Brain microvascular endothelial cell (primary cell): ENCODE measurements at regions not wholly inside any gene's neighbourhood (a gene's known extent, or its start where the extent isn't known, plus 50 kb on each side); places are given as distances from the start of the nearest gene placed in this dataset.
A peak's percentile ranks its signal among the peaks of the same experiment; 100 is the strongest.

Source experiments
- DNase-seq: peaks from one replicate; pipeline ENCODE4 v3.0.0-alpha.2; 2020
- H3K27ac ChIP-seq: fragments of 250-450 bp; sonication (Bioruptor Pico); 2 replicates; pipeline ENCODE4 v1.5.1; 2020; ENCODE audit warnings: mild to moderate bottlenecking, moderate library complexity
- H3K27me3 ChIP-seq: fragments of 250-450 bp; sonication (Bioruptor Pico); replicated peaks from 2 replicates; pipeline ENCODE4 v1.5.1; 2020; ENCODE audit warnings: mild to moderate bottlenecking
- H3K36me3 ChIP-seq: fragments of 250-450 bp; sonication (Bioruptor Pico); replicated peaks from 2 replicates; pipeline ENCODE4 v1.5.1; 2020; ENCODE audit warnings: mild to moderate bottlenecking
- H3K4me3 ChIP-seq: 2 replicates; pipeline ENCODE4 v1.5.1; 2011; ENCODE audit warnings: low read depth, mild to moderate bottlenecking, control low read depth, low read length, moderate library complexity
- in situ Hi-C: cut with HindIII; loops from 2 replicates; pipeline ENCODE4 v1.10.0; 2017; ENCODE audit warnings: low sequenced_read_pairs, low pct_ligation_motif_present
- TF ChIP-seq, protein P1 (sequence below): IDR thresholded peaks from 2 replicates; pipeline ENCODE4 v1.5.1; 2011; ENCODE audit warnings: low read depth, mild to moderate bottlenecking, moderate library complexity, low read length, control low read depth, inconsistent platforms; ENCODE audit errors: missing control alignments

- TF ChIP-seq, protein P1, sequence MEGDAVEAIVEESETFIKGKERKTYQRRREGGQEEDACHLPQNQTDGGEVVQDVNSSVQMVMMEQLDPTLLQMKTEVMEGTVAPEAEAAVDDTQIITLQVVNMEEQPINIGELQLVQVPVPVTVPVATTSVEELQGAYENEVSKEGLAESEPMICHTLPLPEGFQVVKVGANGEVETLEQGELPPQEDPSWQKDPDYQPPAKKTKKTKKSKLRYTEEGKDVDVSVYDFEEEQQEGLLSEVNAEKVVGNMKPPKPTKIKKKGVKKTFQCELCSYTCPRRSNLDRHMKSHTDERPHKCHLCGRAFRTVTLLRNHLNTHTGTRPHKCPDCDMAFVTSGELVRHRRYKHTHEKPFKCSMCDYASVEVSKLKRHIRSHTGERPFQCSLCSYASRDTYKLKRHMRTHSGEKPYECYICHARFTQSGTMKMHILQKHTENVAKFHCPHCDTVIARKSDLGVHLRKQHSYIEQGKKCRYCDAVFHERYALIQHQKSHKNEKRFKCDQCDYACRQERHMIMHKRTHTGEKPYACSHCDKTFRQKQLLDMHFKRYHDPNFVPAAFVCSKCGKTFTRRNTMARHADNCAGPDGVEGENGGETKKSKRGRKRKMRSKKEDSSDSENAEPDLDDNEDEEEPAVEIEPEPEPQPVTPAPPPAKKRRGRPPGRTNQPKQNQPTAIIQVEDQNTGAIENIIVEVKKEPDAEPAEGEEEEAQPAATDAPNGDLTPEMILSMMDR: peak; percentile 50
- in situ Hi-C loops: no loop called here
- Histone ChIP-seq H3K27ac (no peak overlapping the region), H3K27me3 (no peaks in the 10 kb centered on the region), H3K4me3 (no peak overlapping the region), H3K36me3 (no peaks in the 10 kb centered on the region)
- DNase-seq: peak; percentile 87
Observed at GRCh38 chr13:40152145-40152544, 496.7 kb downstream of the COG6 start.

DNA sequence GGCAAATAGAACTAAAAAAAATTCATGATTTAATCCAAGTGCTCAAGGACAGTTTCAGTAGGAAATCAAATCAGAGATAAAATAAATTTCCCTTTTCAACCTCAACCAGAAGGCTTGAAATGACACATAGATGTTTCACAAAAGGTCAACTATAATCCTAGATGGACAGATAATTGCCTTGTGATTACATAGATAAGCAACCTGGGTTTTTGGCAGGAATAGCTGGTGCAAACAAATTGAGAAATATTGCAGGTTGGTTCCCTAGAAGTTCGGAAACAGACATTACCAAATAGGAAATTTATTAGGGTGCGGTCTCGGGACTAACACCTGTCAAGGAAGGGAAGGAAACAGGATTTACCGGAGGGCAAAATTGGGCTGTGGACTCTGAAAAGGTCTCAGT lies 497.5 kb downstream of the COG6 start:
- TF ChIP-seq, protein P1: no peak
- in situ Hi-C loops: no loop called here
- H3K27me3 ChIP-seq: no peaks in the 10 kb centered on the region
- DNase-seq: no peak
- H3K4me3 ChIP-seq: no peak overlapping the region
- no peaks in the 10 kb centered on the region for H3K36me3 ChIP-seq
- no peak overlapping the region for H3K27ac ChIP-seq

DNA sequence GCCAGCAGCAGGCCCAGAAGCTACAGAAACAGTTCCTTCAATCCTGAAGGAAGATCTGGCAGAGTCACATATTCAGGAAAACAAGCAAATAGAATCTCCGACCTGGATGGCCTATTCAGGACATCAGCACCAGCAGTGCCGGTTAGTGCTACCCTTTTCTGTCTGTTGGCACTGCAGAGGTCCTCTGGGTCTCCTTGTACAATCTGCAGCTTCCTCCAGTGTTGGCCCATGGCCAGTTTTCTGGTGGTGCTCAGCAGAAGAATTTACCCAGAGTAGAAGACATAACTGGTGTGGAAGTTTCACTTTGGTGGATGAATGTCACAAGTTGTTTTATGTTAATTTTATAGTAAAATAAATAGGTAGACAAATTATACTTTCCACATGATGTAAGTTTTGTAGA lies 498.1 kb downstream of the COG6 start:
- Histone ChIP-seq H3K27ac (no peak overlapping the region), H3K36me3 (no peaks in the 10 kb centered on the region), H3K4me3 (no peak overlapping the region), H3K27me3 (no peaks in the 10 kb centered on the region)
- TF ChIP-seq, protein P1: no peak
- in situ Hi-C loops: no loop called here
- DNase-seq: no peak

DNA sequence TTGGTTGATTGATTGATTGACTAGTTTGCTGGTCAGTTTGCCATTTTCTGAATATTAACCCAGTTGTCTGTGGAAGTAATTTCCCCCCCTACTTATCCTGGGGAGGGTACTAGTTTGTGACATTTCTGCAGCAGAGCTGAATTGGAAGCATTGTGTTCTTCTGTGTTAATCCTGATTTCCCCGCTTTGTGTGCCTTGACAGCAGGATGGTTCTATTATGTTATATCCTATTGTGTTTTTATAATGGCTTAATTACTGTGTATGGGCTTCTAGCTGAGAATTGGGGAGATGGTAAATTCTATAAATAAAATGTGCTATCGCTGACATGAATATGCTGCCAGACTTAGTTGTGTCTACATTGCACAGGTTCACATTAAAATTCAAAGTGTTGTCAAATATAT lies 499.7 kb downstream of the COG6 start:
- Histone ChIP-seq H3K36me3 (no peaks in the 10 kb centered on the region), H3K4me3 (no peak overlapping the region), H3K27me3 (no peaks in the 10 kb centered on the region), H3K27ac (no peak overlapping the region)
- TF ChIP-seq, protein P1: no peak
- DNase-seq: no peak
- in situ Hi-C loops: no loop called here

DNA sequence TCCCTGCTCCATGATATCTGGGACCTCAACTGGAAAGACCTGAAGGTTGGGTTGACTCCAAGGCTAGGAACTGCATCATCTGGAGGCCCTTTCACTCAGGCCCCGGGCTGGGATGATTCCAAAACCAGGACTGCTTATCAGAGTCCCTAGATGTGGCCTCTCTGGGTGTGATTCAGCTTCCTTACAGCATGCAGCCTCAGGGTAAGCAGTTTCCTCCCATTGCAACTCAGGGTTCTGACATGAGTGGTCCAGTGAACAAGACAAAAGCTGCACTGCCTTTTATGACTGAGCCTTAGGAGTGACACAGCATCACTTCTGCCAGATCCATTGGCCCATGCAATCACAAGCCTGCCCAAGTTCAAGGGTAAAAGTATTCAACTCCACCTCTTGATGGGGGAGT lies 502.8 kb downstream of the COG6 start:
- TF ChIP-seq, protein P1: no peak
- no peak overlapping the region for H3K4me3 ChIP-seq
- peak; percentile 45 for DNase-seq
- H3K27me3 ChIP-seq: no peaks in the 10 kb centered on the region
- H3K36me3 ChIP-seq: no peaks in the 10 kb centered on the region
- in situ Hi-C loops: no loop called here
- H3K27ac ChIP-seq: no peak overlapping the region

DNA sequence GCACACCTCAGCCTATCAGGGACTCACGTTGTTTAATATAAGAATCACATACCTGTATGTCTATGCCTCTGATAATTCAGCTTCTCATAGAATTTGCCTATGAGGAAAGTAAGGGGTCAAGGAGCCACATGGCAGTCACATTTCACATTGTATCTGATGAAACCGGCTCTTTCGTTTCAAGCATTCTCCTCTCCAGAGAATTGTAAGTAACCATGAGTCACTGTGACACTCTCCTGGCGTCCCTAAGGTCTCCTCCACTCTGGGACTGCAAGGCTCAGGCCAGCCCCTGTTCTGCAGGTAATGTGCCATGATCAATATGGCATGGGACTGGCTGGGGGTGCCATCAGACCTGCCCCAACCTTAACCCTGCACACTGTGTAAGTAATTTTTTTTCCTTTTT lies 503.3 kb downstream of the COG6 start:
- no peak overlapping the region for H3K4me3 ChIP-seq
- H3K27ac ChIP-seq: no peak overlapping the region
- TF ChIP-seq, protein P1: no peak
- no peak for DNase-seq
- in situ Hi-C loops: no loop called here
- H3K27me3 ChIP-seq: no peaks in the 10 kb centered on the region
- no peaks in the 10 kb centered on the region for H3K36me3 ChIP-seq
